ENCODE measurements at regions not wholly inside any gene's neighbourhood (a gene's known extent, or its start where the extent isn't known, plus 50 kb on each side); places are given as distances from the start of the nearest gene placed in this dataset.

- TF ChIP-seq REST (IDR thresholded peaks at IDR 0.05; ENCODE audit: unreplicated experiment) (no peak), CTCF (conservative IDR thresholded peaks at IDR 0.05; ENCODE audit: low read depth in 2 of 2) (no peak), POLR2AphosphoS5 (IDR thresholded peaks at IDR 0.05; ENCODE audit: low read depth) (no peak), NANOG (IDR thresholded peaks at IDR 0.05; ENCODE audit: borderline replicate concordance) (no peak), EZH2 (IDR thresholded peaks at IDR 0.05; ENCODE audit: low read depth, unreplicated experiment) (no peak), EZH2phosphoT487 (IDR thresholded peaks at IDR 0.05; ENCODE audit: unreplicated experiment) (no peak), STAT1 (IDR thresholded peaks at IDR 0.05; ENCODE audit: unreplicated experiment) (no peak)
Measured at GRCh38 chr2:52520644-52521043, 1247.0 kb upstream of the CHAC2 start.

Measured in GM23338 (cell line).